Heart left ventricle (tissue), 16 donors: ENCODE measurements at regions not wholly inside any gene's neighbourhood (a gene's known extent, or its start where the extent isn't known, plus 50 kb on each side); places are given as distances from the start of the nearest gene placed in this dataset.
A peak's percentile ranks its signal among the peaks of the same experiment; 100 is the strongest.

Source experiments
- ATAC-seq, 4 donors: fragments of 200-7000 bp; cut with Tn5 transposase; one replicate each; pipeline ENCODE4 v1.9.1; 2020 to 2022; ENCODE audit warnings: moderate library complexity in 4 of 4, mild to moderate bottlenecking in 3 of 4, moderate number of reproducible peaks in 1 of 4
- DNase-seq, 5 donors: peaks; one replicate each; pipeline ENCODE4 v3.0.0-alpha.2; 2020
- H3K27ac ChIP-seq, 12 donors: fragments of 200-600 bp; sonication (generic) in 4 of 12; one replicate each; pipeline versions ENCODE4 v1.5.0 to v1.8.0; 2016 to 2022; ENCODE audit warnings: mild to moderate bottlenecking in 2 of 12
- H3K27me3 ChIP-seq, 9 donors: fragments of 200-600 bp; sonication (generic) in 2 of 9; one replicate each; pipeline versions ENCODE4 v1.5.1 to v1.8.0; 2016 to 2022; ENCODE audit warnings: mild to moderate bottlenecking in 3 of 9
- H3K36me3 ChIP-seq, 9 donors: fragments of 200-600 bp; sonication (generic) in 2 of 9; one replicate each; pipeline versions ENCODE4 v1.5.0 to v1.8.0; 2018 to 2022; ENCODE audit warnings: mild to moderate bottlenecking in 2 of 9
- H3K4me1 ChIP-seq, 12 donors: fragments of 200-600 bp; sonication (generic) in 4 of 12; one replicate each; pipeline versions ENCODE4 v1.5.0 to v1.8.0; 2016 to 2022; ENCODE audit warnings: mild to moderate bottlenecking in 3 of 12
- H3K4me3 ChIP-seq, 12 donors: fragments of 200-600 bp; sonication (generic) in 4 of 12; one replicate each; pipeline versions ENCODE4 v1.5.0 to v1.8.0; 2017 to 2022; ENCODE audit warnings: mild to moderate bottlenecking in 9 of 12, moderate library complexity in 4 of 12
- H3K9me3 ChIP-seq, 12 donors: fragments of 200-600 bp; sonication (generic) in 4 of 12; one replicate each; pipeline versions ENCODE4 v1.5.0 to v1.8.0; 2016 to 2022; ENCODE audit warnings: mild to moderate bottlenecking in 1 of 12
- CTCF ChIP-seq, 12 donors: fragments of 200-600 bp; sonication (generic) in 4 of 12; IDR thresholded peaks; one replicate each; pipeline versions ENCODE4 v1.5.0 to v1.8.0; 2018 to 2022; ENCODE audit warnings: antibody characterized with exemption in 12 of 12, mild to moderate bottlenecking in 5 of 12
- POLR2A ChIP-seq, 2 donors: fragments of 450-650 bp; IDR thresholded peaks; one replicate each; pipeline ENCODE4 v1.6.1; 2017; ENCODE audit warnings: antibody characterized with exemption in 2 of 2, mild to moderate bottlenecking in 2 of 2, moderate library complexity in 2 of 2
- WGBS, 4 donors: extraction: QIAGEN DNeasy Blood & Tissue Kit in 2 of 4; methylation state at CpG; one replicate each; pipeline versions ENCODE4 v1.1.5 to v1.1.7; 2013 to 2018; 5-methylcytosine and 5-hydroxymethylcytosine counted together
- intact Hi-C, 10 donors: fragments of 100-400 bp; cut with DNase I; formaldehyde crosslinking; loops; one replicate each; pipeline versions ENCODE4 v1.11.1 to v1.14.2; 2022
- donor health status: ischemic (EF 13 %, LVEDD 7.1; RV severe dilation, severe dysfunction).
- donor health status: healthy with polysubstance abuse.
- donor health status: DM: no; HTN: yes; CAD: no.
- donor health status: DM: no; HTN: no; CAD: no.
- donor health status: ischemic (EF 25% LVEDD 6.9; RV normal size, moderate dysfunction).
- donor health status: ischemic (EF 25% LVEDD 5.7; RV mildly dilated, moderate dysfunction).
- donor health status: healthy.
- donor health status: DM: yes; HTN: yes; CAD: no.
- donor health status: ischemic (EF 35%, LVEDD 5.7; RV mildly dilated, moderate dysfunction).
- donor health status: nonischemic (EF 11% LVEDD 7.7; RV severe dilation, severe dysfunction).
- donor health status: DM: yes; HTN: yes; CAD: no.
- donor health status: PGD.
- donor health status: ischemic (EF 29% LVEDD 5.4; RV normal size, mild dysfunction).
- donor health status: nonischemic (EF 23%, LVEDD 6.1; RV moderate dilation, normal function).

DNA sequence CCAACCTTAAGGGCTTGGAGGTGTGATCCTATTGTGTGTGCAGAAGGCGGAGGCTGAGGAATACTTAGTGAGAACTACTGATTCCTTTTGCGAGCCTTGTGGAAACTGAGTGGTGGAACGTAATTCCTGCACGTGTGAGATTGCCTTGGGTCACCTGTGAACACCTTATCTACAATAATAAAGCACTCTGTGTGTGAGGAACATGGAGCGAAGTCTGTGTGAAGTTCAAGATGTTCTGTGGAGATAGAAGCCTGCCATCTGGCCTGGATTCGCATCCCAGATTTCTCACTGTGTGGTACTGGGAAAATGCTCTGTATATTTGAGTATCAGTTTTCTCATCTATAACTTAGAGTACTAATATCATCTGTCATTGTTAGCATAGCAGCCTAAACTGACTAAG, 179.5 kb upstream of the PDZRN3 start:
- peak overlapping the region in 2 of 12 donors; percentile 76 to 80 for H3K27ac ChIP-seq
- 80 to 90% (median 88%) methylated on average over 6 of the region's 6 CpGs for WGBS, 4 donors
- H3K4me3 ChIP-seq = no peak overlapping the region
- no peaks in the 10 kb centered on the region for H3K27me3 ChIP-seq
- H3K9me3 ChIP-seq = no peaks in the 10 kb centered on the region
- H3K4me1 ChIP-seq = peaks cover 0 to 19% (median 1%) of the 10 kb centered on the region in 12 donors
- TF ChIP-seq CTCF (IDR thresholded peaks at IDR 0.05) (no peak), POLR2A (IDR thresholded peaks at IDR 0.05) (no peak)
- intact Hi-C loops = loop anchor here in 2 of 10 donors (5.0 to 10.0 kb wide), 2 partner anchors 179 to 182 kb away; partner anchors contain the start of gene PDZRN3 (in 2 of the 2)
- ATAC-seq (no peak), DNase-seq (no peak)
- no peaks in the 10 kb centered on the region for H3K36me3 ChIP-seq

DNA sequence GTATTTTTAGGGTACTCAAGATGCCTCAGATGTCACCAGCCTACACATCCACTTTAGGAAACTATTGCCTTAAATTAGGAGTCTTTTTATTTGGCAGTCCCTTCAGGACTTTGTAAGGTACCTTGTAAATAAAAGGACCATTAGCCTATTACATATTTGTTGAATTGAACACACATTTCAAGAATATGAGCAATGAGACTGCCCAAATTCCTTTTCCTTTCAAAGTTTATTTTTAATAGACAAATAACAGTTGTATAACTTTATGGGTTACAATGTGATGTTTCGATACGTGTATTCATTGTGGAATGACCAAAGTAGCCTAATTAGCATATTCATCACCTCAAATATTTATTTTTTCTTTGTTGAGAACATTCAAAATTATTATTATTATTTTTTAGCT, 176.7 kb upstream of the PDZRN3 start:
- 88 to 91% (median 89%) methylated on average over 2 of the region's 2 CpGs for WGBS, 4 donors

GRCh38 chr3:73797311-73797710, 172.6 kb upstream of the PDZRN3 start:
- ATAC-seq = no peak
- intact Hi-C loops = loop anchor here in 1 of 10 donors (10.0 kb wide), 1 partner anchor 47 kb away; no protein-coding TSS in a partner anchor
- 51 to 70% (median 61%) methylated on average over 1 of the region's 1 CpG for WGBS, 4 donors
- Histone ChIP-seq H3K4me1 (peaks cover 0 to 17% (median 1%) of the 10 kb centered on the region in 12 donors), H3K4me3 (no peak overlapping the region), H3K27ac (peak overlapping the region in 3 of 12 donors; percentile 36 to 54 (median 46)), H3K9me3 (peaks cover 0 to 9% (median 0%) of the 10 kb centered on the region in 12 donors), H3K27me3 (no peaks in the 10 kb centered on the region), H3K36me3 (no peaks in the 10 kb centered on the region)
- TF ChIP-seq CTCF (IDR thresholded peaks at IDR 0.05) = no peak
- TF ChIP-seq POLR2A (IDR thresholded peaks at IDR 0.05) = no peak
- DNase-seq = no peak

More for the DNA sequence above, 176.7 kb upstream of the PDZRN3 start:
- H3K27ac ChIP-seq = no peak overlapping the region
- intact Hi-C loops = loop anchor here in 2 of 10 donors (5.0 to 10.0 kb wide), 2 partner anchors 177 to 179 kb away; partner anchors contain the start of gene PDZRN3 (in 2 of the 2)
- no peaks in the 10 kb centered on the region for H3K36me3 ChIP-seq
- no peak for ATAC-seq
- peaks cover 0 to 19% (median 2%) of the 10 kb centered on the region in 12 donors for H3K4me1 ChIP-seq
- no peaks in the 10 kb centered on the region for H3K27me3 ChIP-seq
- peaks cover 0 to 9% (median 0%) of the 10 kb centered on the region in 12 donors for H3K9me3 ChIP-seq
- DNase-seq = no peak
- H3K4me3 ChIP-seq = no peak overlapping the region
- no peak for TF ChIP-seq POLR2A (IDR thresholded peaks at IDR 0.05)
- no peak for TF ChIP-seq CTCF (IDR thresholded peaks at IDR 0.05)

- H3K4me3 ChIP-seq = no peak overlapping the region
- H3K27me3 ChIP-seq = no peaks in the 10 kb centered on the region
- DNase-seq = no peak
- H3K4me1 ChIP-seq = peaks cover 0 to 15% (median 1%) of the 10 kb centered on the region in 12 donors
- no peaks in the 10 kb centered on the region for H3K36me3 ChIP-seq
- H3K27ac ChIP-seq = peak overlapping the region in 8 of 12 donors; percentile 26 to 61 (median 46)
- H3K9me3 ChIP-seq = peaks cover 0 to 9% (median 0%) of the 10 kb centered on the region in 12 donors
- peak in 2 of 4 donors; percentile 62 to 74 for ATAC-seq
- TF ChIP-seq CTCF (IDR thresholded peaks at IDR 0.05) (no peak), POLR2A (IDR thresholded peaks at IDR 0.05) (no peak)
- intact Hi-C loops = loop anchor here in 1 of 10 donors (10.0 kb wide), 1 partner anchor 48 kb away; no protein-coding TSS in a partner anchor
- 24 to 38% (median 33%) methylated on average over 3 of the region's 3 CpGs for WGBS, 4 donors
Measured at GRCh38 chr3:73796382-73796781, 171.6 kb upstream of the PDZRN3 start.
